ENCODE measurements at regions not wholly inside any gene's neighbourhood (a gene's known extent, or its start where the extent isn't known, plus 50 kb on each side); places are given as distances from the start of the nearest gene placed in this dataset.

GRCh38 chr4:23635468-23635867, 254.4 kb downstream of the PPARGC1A start:
- no peak for DNase-seq (ENCODE audit: low read depth, low spot score)
- intact Hi-C loops (cut with micrococcal nuclease; ENCODE audit: unreplicated experiment): no loop called here
- H3K4me3 ChIP-seq (ENCODE audit: low read depth in 2 of 2, low read length in 2 of 2): no peak overlapping the region
- in situ Hi-C loops (cut with HindIII; ENCODE audit: low pct_unique_long_range_greater_than_20kb, low sequenced_read_pairs): no loop called here
- ChIA-PET CTCF (no interaction called here), POLR2A (no interaction called here)
- no peaks in the 10 kb centered on the region for H3K36me3 ChIP-seq (ENCODE audit: control insufficient read depth, insufficient read depth, low read length)
- no peaks in the 10 kb centered on the region for H3K4me1 ChIP-seq (ENCODE audit: control insufficient read depth, insufficient read depth, low read length)
- no peak for ATAC-seq
- TF ChIP-seq CTCF (IDR thresholded peaks at IDR 0.05): no peak
- no peak for TF ChIP-seq TCF7L2 (IDR thresholded peaks at IDR 0.05; ENCODE audit: low read depth, low read length)
- no peak for TF ChIP-seq SIN3A (IDR thresholded peaks at IDR 0.05; ENCODE audit: borderline replicate concordance, insufficient read depth, low read depth, low read length)
- no peak for TF ChIP-seq POLR2AphosphoS5 (IDR thresholded peaks at IDR 0.05; ENCODE audit: low read depth, low read length)
- TF ChIP-seq, protein P1, sequence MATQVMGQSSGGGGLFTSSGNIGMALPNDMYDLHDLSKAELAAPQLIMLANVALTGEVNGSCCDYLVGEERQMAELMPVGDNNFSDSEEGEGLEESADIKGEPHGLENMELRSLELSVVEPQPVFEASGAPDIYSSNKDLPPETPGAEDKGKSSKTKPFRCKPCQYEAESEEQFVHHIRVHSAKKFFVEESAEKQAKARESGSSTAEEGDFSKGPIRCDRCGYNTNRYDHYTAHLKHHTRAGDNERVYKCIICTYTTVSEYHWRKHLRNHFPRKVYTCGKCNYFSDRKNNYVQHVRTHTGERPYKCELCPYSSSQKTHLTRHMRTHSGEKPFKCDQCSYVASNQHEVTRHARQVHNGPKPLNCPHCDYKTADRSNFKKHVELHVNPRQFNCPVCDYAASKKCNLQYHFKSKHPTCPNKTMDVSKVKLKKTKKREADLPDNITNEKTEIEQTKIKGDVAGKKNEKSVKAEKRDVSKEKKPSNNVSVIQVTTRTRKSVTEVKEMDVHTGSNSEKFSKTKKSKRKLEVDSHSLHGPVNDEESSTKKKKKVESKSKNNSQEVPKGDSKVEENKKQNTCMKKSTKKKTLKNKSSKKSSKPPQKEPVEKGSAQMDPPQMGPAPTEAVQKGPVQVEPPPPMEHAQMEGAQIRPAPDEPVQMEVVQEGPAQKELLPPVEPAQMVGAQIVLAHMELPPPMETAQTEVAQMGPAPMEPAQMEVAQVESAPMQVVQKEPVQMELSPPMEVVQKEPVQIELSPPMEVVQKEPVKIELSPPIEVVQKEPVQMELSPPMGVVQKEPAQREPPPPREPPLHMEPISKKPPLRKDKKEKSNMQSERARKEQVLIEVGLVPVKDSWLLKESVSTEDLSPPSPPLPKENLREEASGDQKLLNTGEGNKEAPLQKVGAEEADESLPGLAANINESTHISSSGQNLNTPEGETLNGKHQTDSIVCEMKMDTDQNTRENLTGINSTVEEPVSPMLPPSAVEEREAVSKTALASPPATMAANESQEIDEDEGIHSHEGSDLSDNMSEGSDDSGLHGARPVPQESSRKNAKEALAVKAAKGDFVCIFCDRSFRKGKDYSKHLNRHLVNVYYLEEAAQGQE (IDR thresholded peaks at IDR 0.05; ENCODE audit: insufficient read depth in 1 of 2, low read depth in 2 of 2, low read length in 1 of 2): no peak
- no peaks in the 10 kb centered on the region for H3K9me3 ChIP-seq (ENCODE audit: control insufficient read depth, insufficient read depth, low read depth, low read length)
- no peaks in the 10 kb centered on the region for H3K27me3 ChIP-seq (ENCODE audit: control insufficient read depth, insufficient read depth, low read length)
- no TSS peak for BruUV-seq (replicated peaks)
- no peak overlapping the region for H3K27ac ChIP-seq (ENCODE audit: low read length)

- in situ Hi-C loops (cut with HindIII; ENCODE audit: low pct_unique_long_range_greater_than_20kb, low sequenced_read_pairs): no loop called here
- H3K27ac ChIP-seq (ENCODE audit: low read length): no peak overlapping the region
- ChIA-PET POLR2A (no interaction called here), CTCF (no interaction called here)
- no peak overlapping the region for H3K4me3 ChIP-seq (ENCODE audit: low read depth in 2 of 2, low read length in 2 of 2)
- no peaks in the 10 kb centered on the region for H3K36me3 ChIP-seq (ENCODE audit: control insufficient read depth, insufficient read depth, low read length)
- no TSS peak for BruUV-seq (replicated peaks)
- intact Hi-C loops (cut with micrococcal nuclease; ENCODE audit: unreplicated experiment): no loop called here
- ATAC-seq (no peak), DNase-seq (ENCODE audit: low read depth, low spot score) (no peak)
- no peaks in the 10 kb centered on the region for H3K27me3 ChIP-seq (ENCODE audit: control insufficient read depth, insufficient read depth, low read length)
- H3K4me1 ChIP-seq (ENCODE audit: control insufficient read depth, insufficient read depth, low read length): no peaks in the 10 kb centered on the region
- TF ChIP-seq CTCF (IDR thresholded peaks at IDR 0.05) (no peak), SIN3A (IDR thresholded peaks at IDR 0.05; ENCODE audit: borderline replicate concordance, insufficient read depth, low read depth, low read length) (no peak)
- H3K9me3 ChIP-seq (ENCODE audit: control insufficient read depth, insufficient read depth, low read depth, low read length): no peaks in the 10 kb centered on the region
These were observed 258.4 kb downstream of the PPARGC1A start for GRCh38 chr4:23631255-23631950.
